ENCODE measurements at regions not wholly inside any gene's neighbourhood (a gene's known extent, or its start where the extent isn't known, plus 50 kb on each side); places are given as distances from the start of the nearest gene placed in this dataset.

DNA sequence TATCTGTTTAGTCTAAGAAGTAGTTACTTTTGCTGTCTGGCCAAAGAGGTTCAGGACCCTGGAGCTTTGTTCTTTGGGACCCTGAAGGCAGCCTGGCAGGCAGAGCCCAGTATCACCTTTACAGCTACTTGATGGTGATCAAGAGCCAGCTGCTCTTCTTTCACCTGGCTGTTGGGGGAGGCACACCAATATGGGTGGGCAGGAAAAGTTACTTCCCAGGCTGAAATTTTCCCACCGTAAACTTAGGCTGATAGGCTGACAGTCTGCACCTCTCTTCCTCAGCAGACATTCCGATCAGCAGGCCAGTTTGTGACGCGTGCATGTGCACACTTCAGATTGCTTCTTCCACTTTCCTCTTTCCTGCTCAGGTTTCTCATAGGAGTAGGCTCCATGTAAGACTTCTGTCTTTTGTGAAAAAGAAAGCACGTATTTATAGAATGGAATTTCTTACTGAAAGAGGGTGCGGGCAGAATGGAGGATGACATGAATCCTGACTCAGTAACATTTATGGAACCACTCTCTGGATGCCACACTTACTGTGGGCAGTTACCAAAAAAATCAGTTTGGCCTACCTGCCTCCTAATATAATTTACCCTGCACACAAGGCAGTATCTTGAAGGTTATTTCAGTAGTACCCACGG lies 223.9 kb upstream of the DMRT1 start:
- H3K9me2 ChIP-seq (ENCODE audit: insufficient read depth): no peaks in the 10 kb centered on the region
- H3K27me3 ChIP-seq (ENCODE audit: insufficient read depth): no peaks in the 10 kb centered on the region
- ATAC-seq: peak; percentile 31; the same call in 2 of the 3 replicates
- no peak overlapping the region for H3K4me3 Mint-ChIP-seq
- peak overlapping the region; percentile 63 for H3K27ac Mint-ChIP-seq
- no peaks in the 10 kb centered on the region for H3K36me3 ChIP-seq (ENCODE audit: insufficient read depth)
- no peaks in the 10 kb centered on the region for H3F3A ChIP-seq (replicated peaks; ENCODE audit: low read depth)
- peaks cover 2% of the 10 kb centered on the region for H3K27me3 Mint-ChIP-seq (ENCODE audit: insufficient read depth, low read depth, poor library complexity)
- no peaks in the 10 kb centered on the region for H3K36me3 Mint-ChIP-seq (ENCODE audit: low read depth)
- H3K4me1 ChIP-seq (ENCODE audit: insufficient read depth): peaks cover 9% of the 10 kb centered on the region
- DNase-seq (ENCODE audit: low spot score): peak; percentile 39
- H2AFZ ChIP-seq: no peak overlapping the region
- H3K9me3 Mint-ChIP-seq: no peaks in the 10 kb centered on the region
- no peak overlapping the region for H3K4me2 ChIP-seq
- H3K27ac ChIP-seq (ENCODE audit: low read depth): no peak overlapping the region
- TF ChIP-seq ZNF331 (CRISPR knock-in tag; IDR thresholded peaks at IDR 0.05; ENCODE audit: low read depth) (no peak), ZNF114 (CRISPR knock-in tag; IDR thresholded peaks at IDR 0.05) (no peak), POLR2AphosphoS5 (IDR thresholded peaks at IDR 0.05; ENCODE audit: low read depth) (no peak), CREB1 (CRISPR knock-in tag; IDR thresholded peaks at IDR 0.05; ENCODE audit: low read depth) (no peak), JUNB (IDR thresholded peaks at IDR 0.05; ENCODE audit: unreplicated experiment) (no peak), NANOG (IDR thresholded peaks at IDR 0.05; ENCODE audit: borderline replicate concordance) (no peak)
- TF ChIP-seq, protein P1, sequence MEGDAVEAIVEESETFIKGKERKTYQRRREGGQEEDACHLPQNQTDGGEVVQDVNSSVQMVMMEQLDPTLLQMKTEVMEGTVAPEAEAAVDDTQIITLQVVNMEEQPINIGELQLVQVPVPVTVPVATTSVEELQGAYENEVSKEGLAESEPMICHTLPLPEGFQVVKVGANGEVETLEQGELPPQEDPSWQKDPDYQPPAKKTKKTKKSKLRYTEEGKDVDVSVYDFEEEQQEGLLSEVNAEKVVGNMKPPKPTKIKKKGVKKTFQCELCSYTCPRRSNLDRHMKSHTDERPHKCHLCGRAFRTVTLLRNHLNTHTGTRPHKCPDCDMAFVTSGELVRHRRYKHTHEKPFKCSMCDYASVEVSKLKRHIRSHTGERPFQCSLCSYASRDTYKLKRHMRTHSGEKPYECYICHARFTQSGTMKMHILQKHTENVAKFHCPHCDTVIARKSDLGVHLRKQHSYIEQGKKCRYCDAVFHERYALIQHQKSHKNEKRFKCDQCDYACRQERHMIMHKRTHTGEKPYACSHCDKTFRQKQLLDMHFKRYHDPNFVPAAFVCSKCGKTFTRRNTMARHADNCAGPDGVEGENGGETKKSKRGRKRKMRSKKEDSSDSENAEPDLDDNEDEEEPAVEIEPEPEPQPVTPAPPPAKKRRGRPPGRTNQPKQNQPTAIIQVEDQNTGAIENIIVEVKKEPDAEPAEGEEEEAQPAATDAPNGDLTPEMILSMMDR (conservative IDR thresholded peaks at IDR 0.05; ENCODE audit: low read depth in 2 of 2): no peak
- TF ChIP-seq, protein P2, sequence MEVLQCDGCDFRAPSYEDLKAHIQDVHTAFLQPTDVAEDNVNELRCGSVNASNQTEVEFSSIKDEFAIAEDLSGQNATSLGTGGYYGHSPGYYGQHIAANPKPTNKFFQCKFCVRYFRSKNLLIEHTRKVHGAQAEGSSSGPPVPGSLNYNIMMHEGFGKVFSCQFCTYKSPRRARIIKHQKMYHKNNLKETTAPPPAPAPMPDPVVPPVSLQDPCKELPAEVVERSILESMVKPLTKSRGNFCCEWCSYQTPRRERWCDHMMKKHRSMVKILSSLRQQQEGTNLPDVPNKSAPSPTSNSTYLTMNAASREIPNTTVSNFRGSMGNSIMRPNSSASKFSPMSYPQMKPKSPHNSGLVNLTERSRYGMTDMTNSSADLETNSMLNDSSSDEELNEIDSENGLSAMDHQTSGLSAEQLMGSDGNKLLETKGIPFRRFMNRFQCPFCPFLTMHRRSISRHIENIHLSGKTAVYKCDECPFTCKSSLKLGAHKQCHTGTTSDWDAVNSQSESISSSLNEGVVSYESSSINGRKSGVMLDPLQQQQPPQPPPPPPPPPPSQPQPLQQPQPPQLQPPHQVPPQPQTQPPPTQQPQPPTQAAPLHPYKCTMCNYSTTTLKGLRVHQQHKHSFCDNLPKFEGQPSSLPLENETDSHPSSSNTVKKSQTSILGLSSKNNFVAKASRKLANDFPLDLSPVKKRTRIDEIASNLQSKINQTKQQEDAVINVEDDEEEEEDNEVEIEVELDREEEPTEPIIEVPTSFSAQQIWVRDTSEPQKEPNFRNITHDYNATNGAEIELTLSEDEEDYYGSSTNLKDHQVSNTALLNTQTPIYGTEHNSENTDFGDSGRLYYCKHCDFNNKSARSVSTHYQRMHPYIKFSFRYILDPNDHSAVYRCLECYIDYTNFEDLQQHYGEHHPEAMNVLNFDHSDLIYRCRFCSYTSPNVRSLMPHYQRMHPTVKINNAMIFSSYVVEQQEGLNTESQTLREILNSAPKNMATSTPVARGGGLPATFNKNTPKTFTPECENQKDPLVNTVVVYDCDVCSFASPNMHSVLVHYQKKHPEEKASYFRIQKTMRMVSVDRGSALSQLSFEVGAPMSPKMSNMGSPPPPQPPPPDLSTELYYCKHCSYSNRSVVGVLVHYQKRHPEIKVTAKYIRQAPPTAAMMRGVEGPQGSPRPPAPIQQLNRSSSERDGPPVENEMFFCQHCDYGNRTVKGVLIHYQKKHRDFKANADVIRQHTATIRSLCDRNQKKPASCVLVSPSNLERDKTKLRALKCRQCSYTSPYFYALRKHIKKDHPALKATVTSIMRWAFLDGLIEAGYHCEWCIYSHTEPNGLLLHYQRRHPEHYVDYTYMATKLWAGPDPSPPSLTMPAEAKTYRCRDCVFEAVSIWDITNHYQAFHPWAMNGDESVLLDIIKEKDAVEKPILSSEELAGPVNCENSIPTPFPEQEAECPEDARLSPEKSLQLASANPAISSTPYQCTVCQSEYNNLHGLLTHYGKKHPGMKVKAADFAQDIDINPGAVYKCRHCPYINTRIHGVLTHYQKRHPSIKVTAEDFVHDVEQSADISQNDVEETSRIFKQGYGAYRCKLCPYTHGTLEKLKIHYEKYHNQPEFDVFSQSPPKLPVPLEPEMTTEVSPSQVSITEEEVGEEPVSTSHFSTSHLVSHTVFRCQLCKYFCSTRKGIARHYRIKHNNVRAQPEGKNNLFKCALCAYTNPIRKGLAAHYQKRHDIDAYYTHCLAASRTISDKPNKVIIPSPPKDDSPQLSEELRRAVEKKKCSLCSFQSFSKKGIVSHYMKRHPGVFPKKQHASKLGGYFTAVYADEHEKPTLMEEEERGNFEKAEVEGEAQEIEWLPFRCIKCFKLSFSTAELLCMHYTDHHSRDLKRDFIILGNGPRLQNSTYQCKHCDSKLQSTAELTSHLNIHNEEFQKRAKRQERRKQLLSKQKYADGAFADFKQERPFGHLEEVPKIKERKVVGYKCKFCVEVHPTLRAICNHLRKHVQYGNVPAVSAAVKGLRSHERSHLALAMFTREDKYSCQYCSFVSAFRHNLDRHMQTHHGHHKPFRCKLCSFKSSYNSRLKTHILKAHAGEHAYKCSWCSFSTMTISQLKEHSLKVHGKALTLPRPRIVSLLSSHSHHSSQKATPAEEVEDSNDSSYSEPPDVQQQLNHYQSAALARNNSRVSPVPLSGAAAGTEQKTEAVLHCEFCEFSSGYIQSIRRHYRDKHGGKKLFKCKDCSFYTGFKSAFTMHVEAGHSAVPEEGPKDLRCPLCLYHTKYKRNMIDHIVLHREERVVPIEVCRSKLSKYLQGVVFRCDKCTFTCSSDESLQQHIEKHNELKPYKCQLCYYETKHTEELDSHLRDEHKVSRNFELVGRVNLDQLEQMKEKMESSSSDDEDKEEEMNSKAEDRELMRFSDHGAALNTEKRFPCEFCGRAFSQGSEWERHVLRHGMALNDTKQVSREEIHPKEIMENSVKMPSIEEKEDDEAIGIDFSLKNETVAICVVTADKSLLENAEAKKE (CRISPR knock-in tag; IDR thresholded peaks at IDR 0.05): no peak
- TF ChIP-seq, protein P3, sequence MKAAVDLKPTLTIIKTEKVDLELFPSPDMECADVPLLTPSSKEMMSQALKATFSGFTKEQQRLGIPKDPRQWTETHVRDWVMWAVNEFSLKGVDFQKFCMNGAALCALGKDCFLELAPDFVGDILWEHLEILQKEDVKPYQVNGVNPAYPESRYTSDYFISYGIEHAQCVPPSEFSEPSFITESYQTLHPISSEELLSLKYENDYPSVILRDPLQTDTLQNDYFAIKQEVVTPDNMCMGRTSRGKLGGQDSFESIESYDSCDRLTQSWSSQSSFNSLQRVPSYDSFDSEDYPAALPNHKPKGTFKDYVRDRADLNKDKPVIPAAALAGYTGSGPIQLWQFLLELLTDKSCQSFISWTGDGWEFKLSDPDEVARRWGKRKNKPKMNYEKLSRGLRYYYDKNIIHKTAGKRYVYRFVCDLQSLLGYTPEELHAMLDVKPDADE (IDR thresholded peaks at IDR 0.05): no peak
- TF ChIP-seq, protein P4, sequence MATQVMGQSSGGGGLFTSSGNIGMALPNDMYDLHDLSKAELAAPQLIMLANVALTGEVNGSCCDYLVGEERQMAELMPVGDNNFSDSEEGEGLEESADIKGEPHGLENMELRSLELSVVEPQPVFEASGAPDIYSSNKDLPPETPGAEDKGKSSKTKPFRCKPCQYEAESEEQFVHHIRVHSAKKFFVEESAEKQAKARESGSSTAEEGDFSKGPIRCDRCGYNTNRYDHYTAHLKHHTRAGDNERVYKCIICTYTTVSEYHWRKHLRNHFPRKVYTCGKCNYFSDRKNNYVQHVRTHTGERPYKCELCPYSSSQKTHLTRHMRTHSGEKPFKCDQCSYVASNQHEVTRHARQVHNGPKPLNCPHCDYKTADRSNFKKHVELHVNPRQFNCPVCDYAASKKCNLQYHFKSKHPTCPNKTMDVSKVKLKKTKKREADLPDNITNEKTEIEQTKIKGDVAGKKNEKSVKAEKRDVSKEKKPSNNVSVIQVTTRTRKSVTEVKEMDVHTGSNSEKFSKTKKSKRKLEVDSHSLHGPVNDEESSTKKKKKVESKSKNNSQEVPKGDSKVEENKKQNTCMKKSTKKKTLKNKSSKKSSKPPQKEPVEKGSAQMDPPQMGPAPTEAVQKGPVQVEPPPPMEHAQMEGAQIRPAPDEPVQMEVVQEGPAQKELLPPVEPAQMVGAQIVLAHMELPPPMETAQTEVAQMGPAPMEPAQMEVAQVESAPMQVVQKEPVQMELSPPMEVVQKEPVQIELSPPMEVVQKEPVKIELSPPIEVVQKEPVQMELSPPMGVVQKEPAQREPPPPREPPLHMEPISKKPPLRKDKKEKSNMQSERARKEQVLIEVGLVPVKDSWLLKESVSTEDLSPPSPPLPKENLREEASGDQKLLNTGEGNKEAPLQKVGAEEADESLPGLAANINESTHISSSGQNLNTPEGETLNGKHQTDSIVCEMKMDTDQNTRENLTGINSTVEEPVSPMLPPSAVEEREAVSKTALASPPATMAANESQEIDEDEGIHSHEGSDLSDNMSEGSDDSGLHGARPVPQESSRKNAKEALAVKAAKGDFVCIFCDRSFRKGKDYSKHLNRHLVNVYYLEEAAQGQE (IDR thresholded peaks at IDR 0.05; ENCODE audit: unreplicated experiment): no peak
- H4K20me1 ChIP-seq (replicated peaks; ENCODE audit: insufficient read depth): no peaks in the 10 kb centered on the region
- peaks cover 12% of the 10 kb centered on the region; the same call in 1 of the 2 replicates for H3K79me2 ChIP-seq (replicated peaks; ENCODE audit: insufficient read depth)
- H3K4me1 Mint-ChIP-seq: peaks cover 19% of the 10 kb centered on the region
- no peak overlapping the region for H3K4me3 ChIP-seq

Data from GM23338 (cell line).